ENCODE measurements at regions not wholly inside any gene's neighbourhood (a gene's known extent, or its start where the extent isn't known, plus 50 kb on each side); places are given as distances from the start of the nearest gene placed in this dataset.

- Histone ChIP-seq H3K36me3 (replicated peaks in 1 of 2; ENCODE audit: control insufficient read depth in 2 of 2, insufficient read depth in 2 of 2, low read length in 2 of 2) (no peaks in the 10 kb centered on the region), H2BK120ac (ENCODE audit: low read depth, low read length) (no peak overlapping the region), H2BK12ac (ENCODE audit: low read length) (no peak overlapping the region), H3K27ac (replicated peaks; ENCODE audit: low read length) (no peak overlapping the region), H3K4me1 (ENCODE audit: control insufficient read depth in 2 of 2, insufficient read depth in 1 of 2, low read depth in 1 of 2, low read length in 2 of 2) (peaks cover 2 to 13% of the 10 kb centered on the region in 2 donors), H3K4me3 (ENCODE audit: low read length in 2 of 2) (no peak overlapping the region), H4K91ac (ENCODE audit: low read depth, low read length, poor library complexity) (no peak overlapping the region), H3K79me1 (ENCODE audit: low read depth, low read length) (no peaks in the 10 kb centered on the region), H2AFZ (ENCODE audit: low read length) (no peak overlapping the region), H3K14ac (ENCODE audit: low read length) (no peak overlapping the region), H3K23ac (ENCODE audit: low read depth, low read length, poor library complexity) (no peak overlapping the region), H3K27me3 (ENCODE audit: control insufficient read depth in 3 of 3, insufficient read depth in 3 of 3, low read depth in 1 of 3, low read length in 3 of 3) (no peaks in the 10 kb centered on the region), H4K8ac (ENCODE audit: low read depth, low read length) (no peak overlapping the region), H3K18ac (ENCODE audit: low read length) (no peak overlapping the region), H3K9me3 (replicated peaks in 1 of 2; ENCODE audit: control insufficient read depth in 2 of 2, insufficient read depth in 1 of 2, low read depth in 1 of 2, low read length in 2 of 2) (no peaks in the 10 kb centered on the region), H2AK5ac (ENCODE audit: low read depth, low read length) (no peak overlapping the region), H3K4ac (ENCODE audit: low read length) (no peak overlapping the region), H2BK15ac (ENCODE audit: low read length) (no peak overlapping the region), H3K9ac (ENCODE audit: low read depth, low read length, poor library complexity) (no peak overlapping the region), H2BK5ac (ENCODE audit: low read length) (no peak overlapping the region), H3K4me2 (ENCODE audit: insufficient read depth, low read length, poor library complexity, severe bottlenecking) (no peak overlapping the region)
- no CpG with 5 or more reads among the region's 2 CpGs for WGBS, 2 donors (ENCODE audit: extremely low coverage in 2 of 2, insufficient read length in 2 of 2, insufficient replicate concordance in 1 of 2)
- DNase-seq (ENCODE audit: low spot score), result no peak
Measured at GRCh38 chr15:56868170-56868569, 50.3 kb upstream of the TCF12 start.

GRCh38 chr15:56866803-56867202 lies 51.6 kb upstream of the TCF12 start:
- Histone ChIP-seq H3K27ac (replicated peaks; ENCODE audit: low read length) (no peak overlapping the region), H3K9me3 (replicated peaks in 1 of 2; ENCODE audit: control insufficient read depth in 2 of 2, insufficient read depth in 1 of 2, low read depth in 1 of 2, low read length in 2 of 2) (no peaks in the 10 kb centered on the region), H2BK12ac (ENCODE audit: low read length) (no peak overlapping the region), H3K36me3 (replicated peaks in 1 of 2; ENCODE audit: control insufficient read depth in 2 of 2, insufficient read depth in 2 of 2, low read length in 2 of 2) (no peaks in the 10 kb centered on the region), H3K9ac (ENCODE audit: low read depth, low read length, poor library complexity) (no peak overlapping the region), H2BK15ac (ENCODE audit: low read length) (no peak overlapping the region), H2AK5ac (ENCODE audit: low read depth, low read length) (no peak overlapping the region), H3K27me3 (ENCODE audit: control insufficient read depth in 3 of 3, insufficient read depth in 3 of 3, low read depth in 1 of 3, low read length in 3 of 3) (no peaks in the 10 kb centered on the region), H3K4me3 (ENCODE audit: low read length in 2 of 2) (no peak overlapping the region), H3K4me1 (ENCODE audit: control insufficient read depth in 2 of 2, insufficient read depth in 1 of 2, low read depth in 1 of 2, low read length in 2 of 2) (peaks cover 0 to 9% of the 10 kb centered on the region in 2 donors), H2BK5ac (ENCODE audit: low read length) (no peak overlapping the region), H3K4ac (ENCODE audit: low read length) (no peak overlapping the region), H2AFZ (ENCODE audit: low read length) (peak overlapping the region; percentile 0), H3K79me1 (ENCODE audit: low read depth, low read length) (no peaks in the 10 kb centered on the region), H2BK120ac (ENCODE audit: low read depth, low read length) (no peak overlapping the region), H4K91ac (ENCODE audit: low read depth, low read length, poor library complexity) (no peak overlapping the region), H3K18ac (ENCODE audit: low read length) (no peak overlapping the region), H3K23ac (ENCODE audit: low read depth, low read length, poor library complexity) (no peak overlapping the region), H4K8ac (ENCODE audit: low read depth, low read length) (no peak overlapping the region), H3K4me2 (ENCODE audit: insufficient read depth, low read length, poor library complexity, severe bottlenecking) (no peak overlapping the region), H3K14ac (ENCODE audit: low read length) (no peak overlapping the region)
- no CpG with 5 or more reads among the region's 4 CpGs for WGBS, 2 donors (ENCODE audit: extremely low coverage in 2 of 2, insufficient read length in 2 of 2, insufficient replicate concordance in 1 of 2)
- DNase-seq (ENCODE audit: low spot score), result no peak

- Histone ChIP-seq H3K4me2 (ENCODE audit: insufficient read depth, low read length, poor library complexity, severe bottlenecking) (no peak overlapping the region), H4K91ac (ENCODE audit: low read depth, low read length, poor library complexity) (no peak overlapping the region), H3K79me1 (ENCODE audit: low read depth, low read length) (no peaks in the 10 kb centered on the region), H3K4me1 (ENCODE audit: control insufficient read depth in 2 of 2, insufficient read depth in 1 of 2, low read depth in 1 of 2, low read length in 2 of 2) (no peaks in the 10 kb centered on the region), H2BK15ac (ENCODE audit: low read length) (no peak overlapping the region), H3K18ac (ENCODE audit: low read length) (no peak overlapping the region), H3K4me3 (ENCODE audit: low read length in 2 of 2) (no peak overlapping the region), H3K23ac (ENCODE audit: low read depth, low read length, poor library complexity) (no peak overlapping the region), H4K8ac (ENCODE audit: low read depth, low read length) (no peak overlapping the region), H3K27ac (replicated peaks; ENCODE audit: low read length) (no peak overlapping the region), H3K36me3 (replicated peaks in 1 of 2; ENCODE audit: control insufficient read depth in 2 of 2, insufficient read depth in 2 of 2, low read length in 2 of 2) (no peaks in the 10 kb centered on the region), H2AFZ (ENCODE audit: low read length) (no peak overlapping the region), H3K9me3 (replicated peaks in 1 of 2; ENCODE audit: control insufficient read depth in 2 of 2, insufficient read depth in 1 of 2, low read depth in 1 of 2, low read length in 2 of 2) (no peaks in the 10 kb centered on the region), H3K9ac (ENCODE audit: low read depth, low read length, poor library complexity) (no peak overlapping the region), H3K27me3 (ENCODE audit: control insufficient read depth in 3 of 3, insufficient read depth in 3 of 3, low read depth in 1 of 3, low read length in 3 of 3) (no peaks in the 10 kb centered on the region), H2BK120ac (ENCODE audit: low read depth, low read length) (no peak overlapping the region), H2AK5ac (ENCODE audit: low read depth, low read length) (no peak overlapping the region), H2BK5ac (ENCODE audit: low read length) (no peak overlapping the region), H2BK12ac (ENCODE audit: low read length) (no peak overlapping the region), H3K14ac (ENCODE audit: low read length) (no peak overlapping the region), H3K4ac (ENCODE audit: low read length) (no peak overlapping the region)
- DNase-seq (ENCODE audit: low spot score), result no peak
- WGBS, 2 donors (ENCODE audit: extremely low coverage in 2 of 2, insufficient read length in 2 of 2, insufficient replicate concordance in 1 of 2), result no CpG with 5 or more reads among the region's 2 CpGs
Measured at GRCh38 chr15:56857828-56858227, 60.6 kb upstream of the TCF12 start.

- H3K18ac ChIP-seq (ENCODE audit: low read length), result no peak overlapping the region
- H2BK15ac ChIP-seq (ENCODE audit: low read length), result no peak overlapping the region
- no peak overlapping the region for H3K27ac ChIP-seq (replicated peaks; ENCODE audit: low read length)
- no peak overlapping the region for H2BK12ac ChIP-seq (ENCODE audit: low read length)
- H3K4me2 ChIP-seq (ENCODE audit: insufficient read depth, low read length, poor library complexity, severe bottlenecking), result no peak overlapping the region
- no CpG with 5 or more reads among the region's 1 CpG for WGBS, 2 donors (ENCODE audit: extremely low coverage in 2 of 2, insufficient read length in 2 of 2, insufficient replicate concordance in 1 of 2)
- no peak overlapping the region for H3K9ac ChIP-seq (ENCODE audit: low read depth, low read length, poor library complexity)
- H3K23ac ChIP-seq (ENCODE audit: low read depth, low read length, poor library complexity), result no peak overlapping the region
- no peak overlapping the region for H3K4ac ChIP-seq (ENCODE audit: low read length)
- no peak overlapping the region for H3K4me3 ChIP-seq (ENCODE audit: low read length in 2 of 2)
- H4K91ac ChIP-seq (ENCODE audit: low read depth, low read length, poor library complexity), result no peak overlapping the region
- H3K36me3 ChIP-seq (replicated peaks in 1 of 2; ENCODE audit: control insufficient read depth in 2 of 2, insufficient read depth in 2 of 2, low read length in 2 of 2), result no peaks in the 10 kb centered on the region
- no peaks in the 10 kb centered on the region for H3K9me3 ChIP-seq (replicated peaks in 1 of 2; ENCODE audit: control insufficient read depth in 2 of 2, insufficient read depth in 1 of 2, low read depth in 1 of 2, low read length in 2 of 2)
- no peak overlapping the region for H3K14ac ChIP-seq (ENCODE audit: low read length)
- DNase-seq (ENCODE audit: low spot score), result no peak
- no peaks in the 10 kb centered on the region for H3K27me3 ChIP-seq (ENCODE audit: control insufficient read depth in 3 of 3, insufficient read depth in 3 of 3, low read depth in 1 of 3, low read length in 3 of 3)
- H3K4me1 ChIP-seq (ENCODE audit: control insufficient read depth in 2 of 2, insufficient read depth in 1 of 2, low read depth in 1 of 2, low read length in 2 of 2), result no peaks in the 10 kb centered on the region
- no peak overlapping the region for H4K8ac ChIP-seq (ENCODE audit: low read depth, low read length)
- no peak overlapping the region for H2BK120ac ChIP-seq (ENCODE audit: low read depth, low read length)
- H2AK5ac ChIP-seq (ENCODE audit: low read depth, low read length), result no peak overlapping the region
- no peaks in the 10 kb centered on the region for H3K79me1 ChIP-seq (ENCODE audit: low read depth, low read length)
- no peak overlapping the region for H2BK5ac ChIP-seq (ENCODE audit: low read length)
- H2AFZ ChIP-seq (ENCODE audit: low read length), result no peak overlapping the region
Measured at GRCh38 chr15:56856934-56857333, 61.5 kb upstream of the TCF12 start.

All from neuronal stem cell (in vitro differentiated cells).